ENCODE measurements at regions not wholly inside any gene's neighbourhood (a gene's known extent, or its start where the extent isn't known, plus 50 kb on each side); places are given as distances from the start of the nearest gene placed in this dataset.

GRCh38 chr3:168272343-168272985, 176.7 kb upstream of the GOLIM4 start:
- H3K27ac ChIP-seq: no peak overlapping the region
- no peaks in the 10 kb centered on the region for H3K9me3 ChIP-seq
- no peaks in the 10 kb centered on the region for H3K36me3 ChIP-seq
- WGBS: 67% methylated on average over 1 of the region's 1 CpG
- H3K27me3 ChIP-seq: no peaks in the 10 kb centered on the region
- H3K4me1 ChIP-seq: no peaks in the 10 kb centered on the region
- no peak for TF ChIP-seq CTCF (IDR thresholded peaks at IDR 0.05)
- TF ChIP-seq EP300 (IDR thresholded peaks at IDR 0.05): no peak
- no peak for TF ChIP-seq POLR2A (IDR thresholded peaks at IDR 0.05)
- no peak for TF ChIP-seq POLR2AphosphoS5 (IDR thresholded peaks at IDR 0.05)
- no peak overlapping the region for H3K4me3 ChIP-seq
- no peak for DNase-seq (ENCODE audit: low spot score in 2 of 2)

- H3K4me1 ChIP-seq: no peaks in the 10 kb centered on the region
Measured at GRCh38 chr3:168271932-168272331, 176.2 kb upstream of the GOLIM4 start.

GRCh38 chr3:168269001-168269400, 173.3 kb upstream of the GOLIM4 start:
- Histone ChIP-seq H3K27ac (no peak overlapping the region), H3K36me3 (no peaks in the 10 kb centered on the region)
- no peak for DNase-seq (ENCODE audit: low spot score in 2 of 2)

More at GRCh38 chr3:168271932-168272331, 176.2 kb upstream of the GOLIM4 start:
- DNase-seq (ENCODE audit: low spot score in 2 of 2): no peak
- TF ChIP-seq EP300 (IDR thresholded peaks at IDR 0.05) (no peak), POLR2AphosphoS5 (IDR thresholded peaks at IDR 0.05) (no peak), POLR2A (IDR thresholded peaks at IDR 0.05) (no peak), CTCF (IDR thresholded peaks at IDR 0.05) (no peak)
- Histone ChIP-seq H3K27ac (no peak overlapping the region), H3K9me3 (no peaks in the 10 kb centered on the region), H3K36me3 (no peaks in the 10 kb centered on the region), H3K4me3 (no peak overlapping the region), H3K27me3 (no peaks in the 10 kb centered on the region)
- WGBS: 82% methylated on average over 2 of the region's 2 CpGs

GRCh38 chr3:168267179-168267578, 171.5 kb upstream of the GOLIM4 start:
- WGBS: 93% methylated on average over 1 of the region's 1 CpG
- TF ChIP-seq CTCF (IDR thresholded peaks at IDR 0.05) (no peak), POLR2A (IDR thresholded peaks at IDR 0.05) (no peak), POLR2AphosphoS5 (IDR thresholded peaks at IDR 0.05) (no peak), EP300 (IDR thresholded peaks at IDR 0.05) (no peak)

More at GRCh38 chr3:168269001-168269400, 173.3 kb upstream of the GOLIM4 start:
- no peaks in the 10 kb centered on the region for H3K9me3 ChIP-seq
- 69% methylated on average over 1 of the region's 1 CpG for WGBS
- TF ChIP-seq POLR2AphosphoS5 (IDR thresholded peaks at IDR 0.05): no peak
- no peak overlapping the region for H3K4me3 ChIP-seq
- H3K27me3 ChIP-seq: no peaks in the 10 kb centered on the region
- H3K4me1 ChIP-seq: no peaks in the 10 kb centered on the region

GRCh38 chr3:168266335-168266734, 170.6 kb upstream of the GOLIM4 start:
- WGBS: 94% methylated on average over 7 of the region's 7 CpGs
- Histone ChIP-seq H3K27me3 (no peaks in the 10 kb centered on the region), H3K9me3 (no peaks in the 10 kb centered on the region), H3K4me1 (no peaks in the 10 kb centered on the region), H3K4me3 (no peak overlapping the region), H3K36me3 (no peaks in the 10 kb centered on the region), H3K27ac (no peak overlapping the region)
- TF ChIP-seq CTCF (IDR thresholded peaks at IDR 0.05) (no peak), POLR2A (IDR thresholded peaks at IDR 0.05) (no peak), POLR2AphosphoS5 (IDR thresholded peaks at IDR 0.05) (no peak), EP300 (IDR thresholded peaks at IDR 0.05) (no peak)
- no peak for DNase-seq (ENCODE audit: low spot score in 2 of 2)

More at GRCh38 chr3:168267179-168267578, 171.5 kb upstream of the GOLIM4 start:
- DNase-seq (ENCODE audit: low spot score in 2 of 2): no peak
- Histone ChIP-seq H3K4me1 (no peaks in the 10 kb centered on the region), H3K36me3 (no peaks in the 10 kb centered on the region), H3K27ac (no peak overlapping the region), H3K27me3 (no peaks in the 10 kb centered on the region), H3K9me3 (no peaks in the 10 kb centered on the region), H3K4me3 (no peak overlapping the region)

- TF ChIP-seq CTCF (IDR thresholded peaks at IDR 0.05) (no peak), EP300 (IDR thresholded peaks at IDR 0.05) (no peak), POLR2A (IDR thresholded peaks at IDR 0.05) (no peak), POLR2AphosphoS5 (IDR thresholded peaks at IDR 0.05) (no peak)
- Histone ChIP-seq H3K4me1 (no peaks in the 10 kb centered on the region), H3K4me3 (no peak overlapping the region), H3K27me3 (no peaks in the 10 kb centered on the region), H3K36me3 (no peaks in the 10 kb centered on the region), H3K27ac (no peak overlapping the region), H3K9me3 (no peaks in the 10 kb centered on the region)
- no peak for DNase-seq (ENCODE audit: low spot score in 2 of 2)
Measured at GRCh38 chr3:168262887-168263286, 167.2 kb upstream of the GOLIM4 start.

All from suprapubic skin (tissue), 4 donors.